Naive thymus-derived CD8-positive, alpha-beta T cell (primary cell): ENCODE measurements at regions not wholly inside any gene's neighbourhood (a gene's known extent, or its start where the extent isn't known, plus 50 kb on each side); places are given as distances from the start of the nearest gene placed in this dataset.
"Not testable (repeated sequence)": the region's sequence is repeated elsewhere in the genome, so short reads cannot be mapped to it uniquely, and the experiment has no call there.

Source experiments
- ATAC-seq, 2 donors: fragments of 150-1000 bp; cut with Tn5 transposase in 1 of 2; sonication (Bioruptor Pico), chemical (Tn5 transposase) in 1 of 2; 1 replicate in 1 of 2; 2 replicates in 1 of 2; pipeline ENCODE4 v1.10.0; 2021; ENCODE audit warnings: mild to moderate bottlenecking in 2 of 2, moderate library complexity in 2 of 2
- POLR2A ChIA-PET: fragments of 350-600 bp; sonication (Branson Sonifier 250); formaldehyde crosslinking; loops from one replicate; lab custom pipeline; 2021; ENCODE audit warnings: antibody characterized with exemption; lab: Charles Lee
- DNase-seq, 10 donors: peaks; one replicate each; pipeline versions ENCODE4 v3.0.0 to v3.0.0-alpha.2; 2020 to 2022
- H3K27ac Mint-ChIP-seq, 10 donors: one replicate each; pipeline ENCODE4 v1.8.0; 2020 to 2022; ENCODE audit warnings: mild to moderate bottlenecking in 10 of 10, mixed read lengths in 10 of 10, moderate library complexity in 4 of 10, inconsistent platforms in 1 of 10
- H3K27me3 Mint-ChIP-seq, 5 donors: one replicate each; pipeline ENCODE4 v1.8.0; 2021 to 2022; ENCODE audit warnings: mixed read lengths in 5 of 5
- H3K36me3 Mint-ChIP-seq, 3 donors: one replicate each; pipeline ENCODE4 v1.8.0; 2020 to 2022; ENCODE audit warnings: mixed read lengths in 3 of 3, mild to moderate bottlenecking in 2 of 3, inconsistent platforms in 1 of 3
- H3K4me1 Mint-ChIP-seq, 4 donors: one replicate each; pipeline ENCODE4 v1.8.0; 2021 to 2022; ENCODE audit warnings: mixed read lengths in 4 of 4
- H3K4me3 Mint-ChIP-seq, 10 donors: one replicate each; pipeline ENCODE4 v1.8.0; 2020 to 2022; ENCODE audit warnings: mild to moderate bottlenecking in 10 of 10, mixed read lengths in 10 of 10, moderate library complexity in 6 of 10, inconsistent platforms in 1 of 10
- H3K9me3 Mint-ChIP-seq, 9 donors: one replicate each; pipeline ENCODE4 v1.8.0; 2020 to 2022; ENCODE audit warnings: mixed read lengths in 9 of 9, mild to moderate bottlenecking in 3 of 9, inconsistent platforms in 1 of 9, moderate library complexity in 1 of 9

DNA sequence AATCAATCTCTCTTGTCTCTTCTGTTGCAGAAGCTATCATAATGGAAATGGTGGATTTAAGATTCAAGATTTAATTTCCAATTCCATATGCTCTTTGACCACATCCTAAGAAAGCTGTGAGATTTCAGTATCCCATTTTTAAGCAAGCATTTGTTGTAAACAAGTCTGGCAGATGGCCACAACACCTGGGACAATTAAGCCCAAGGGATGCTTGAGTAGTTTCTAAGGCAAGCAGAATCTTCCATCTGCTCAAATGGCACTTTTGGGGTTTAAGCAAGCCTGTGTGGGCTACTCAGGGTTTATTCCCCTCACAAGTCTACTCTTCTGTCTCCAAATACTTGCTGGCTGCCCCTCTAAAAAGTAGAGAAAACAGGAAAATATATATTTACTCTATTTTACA is 304.7 kb upstream of the SYT1 start:
- no peaks in the 10 kb centered on the region for H3K4me1 Mint-ChIP-seq
- no peaks in the 10 kb centered on the region for H3K36me3 Mint-ChIP-seq
- no peak overlapping the region for H3K27ac Mint-ChIP-seq
- ATAC-seq (no peak), DNase-seq (no peak)
- H3K9me3 Mint-ChIP-seq: peaks cover 0 to 12% (median 6%) of the 10 kb centered on the region in 9 donors
- no peaks in the 10 kb centered on the region for H3K27me3 Mint-ChIP-seq
- POLR2A ChIA-PET: no interaction called here
- no peak overlapping the region for H3K4me3 Mint-ChIP-seq

DNA sequence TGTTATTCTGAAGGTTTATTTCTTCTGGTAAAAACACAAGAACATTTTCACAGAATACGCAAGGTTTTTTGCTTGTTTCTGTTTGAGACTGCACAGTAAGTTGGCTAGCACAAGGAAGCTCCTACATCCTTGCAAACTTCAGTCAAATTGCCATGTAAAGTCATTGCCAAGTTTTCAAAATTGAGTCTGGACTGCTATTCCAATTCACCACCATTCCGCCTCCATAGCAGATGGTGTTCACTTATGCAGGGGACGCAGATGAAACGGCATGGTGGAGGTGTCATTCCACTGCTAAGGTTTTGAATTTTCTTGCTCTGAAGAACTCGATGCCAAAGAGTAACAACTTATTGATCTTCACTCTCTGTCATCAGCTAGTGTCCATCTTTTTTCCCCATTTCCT is 303.9 kb upstream of the SYT1 start:
- Mint-ChIP-seq H3K4me1 (no peaks in the 10 kb centered on the region), H3K27ac (no peak overlapping the region), H3K9me3 (peaks cover 0 to 12% (median 6%) of the 10 kb centered on the region in 9 donors), H3K27me3 (no peaks in the 10 kb centered on the region), H3K36me3 (no peaks in the 10 kb centered on the region), H3K4me3 (no peak overlapping the region)
- no peak for ATAC-seq
- POLR2A ChIA-PET: no interaction called here
- DNase-seq: no peak

DNA sequence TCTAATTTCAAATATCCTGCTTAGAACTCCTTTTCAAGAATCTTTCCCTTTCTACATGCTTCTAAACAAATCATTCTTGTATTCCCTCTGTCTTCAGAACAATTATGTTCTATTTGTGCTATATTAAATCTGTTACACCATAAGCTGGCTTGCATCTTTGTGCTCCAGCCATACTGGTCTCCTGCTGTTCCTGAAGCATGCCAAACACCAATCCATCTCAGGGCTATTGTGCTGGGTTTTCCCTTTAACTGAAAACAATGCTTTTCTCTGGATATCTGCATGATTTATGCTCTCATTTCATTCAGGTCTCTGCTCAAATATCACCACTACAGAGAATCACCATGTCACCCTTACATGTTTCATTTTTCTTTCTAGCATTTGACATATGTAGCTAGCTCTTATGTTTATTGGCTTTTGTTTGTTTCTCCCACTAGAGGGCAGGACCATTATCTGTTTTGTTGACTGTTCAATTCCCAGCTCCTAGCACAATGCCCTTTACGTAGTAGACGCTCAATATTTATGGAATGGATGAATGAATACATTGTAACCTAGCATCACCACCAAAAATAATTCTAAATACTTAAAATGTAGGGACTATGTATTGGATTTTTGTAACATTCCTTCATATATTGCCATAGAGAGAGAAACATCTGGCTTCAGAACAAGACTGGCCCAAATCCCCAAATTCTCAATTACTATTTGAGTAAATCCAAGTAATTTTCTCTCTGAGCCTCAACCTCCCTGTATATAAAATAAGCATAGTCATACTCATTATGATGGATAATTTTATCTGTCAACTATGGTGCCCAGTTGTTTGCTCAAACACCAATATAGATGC is 302.0 kb upstream of the SYT1 start:
- Mint-ChIP-seq H3K27ac (no peak overlapping the region), H3K36me3 (no peaks in the 10 kb centered on the region), H3K4me1 (no peaks in the 10 kb centered on the region), H3K9me3 (peaks cover 0 to 12% (median 6%) of the 10 kb centered on the region in 9 donors), H3K27me3 (no peaks in the 10 kb centered on the region), H3K4me3 (no peak overlapping the region)
- ATAC-seq (no peak), DNase-seq (no peak)
- POLR2A ChIA-PET: no interaction called here

DNA sequence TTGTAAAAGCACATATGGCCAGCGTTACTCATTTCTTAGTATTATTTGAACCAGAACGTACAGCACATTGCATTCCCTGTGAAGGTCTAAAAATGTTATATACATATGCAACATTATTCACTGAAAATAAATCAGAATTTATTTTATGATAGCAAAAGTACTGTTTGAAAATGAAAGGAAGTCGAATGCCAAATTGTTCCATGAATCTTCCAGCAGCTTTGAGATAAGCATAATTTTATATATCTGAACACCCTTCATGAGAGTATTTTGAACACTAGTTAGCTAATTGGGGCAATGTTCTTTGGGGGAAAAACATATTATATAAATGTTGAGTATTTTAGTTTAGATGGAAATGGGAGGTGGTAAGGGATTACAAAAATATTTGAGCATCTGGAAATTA is 300.7 kb upstream of the SYT1 start:
- ATAC-seq (no peak), DNase-seq (no peak)
- Mint-ChIP-seq H3K9me3 (peaks cover 0 to 10% (median 4%) of the 10 kb centered on the region in 9 donors), H3K4me3 (no peak overlapping the region), H3K27ac (no peak overlapping the region), H3K36me3 (no peaks in the 10 kb centered on the region), H3K27me3 (no peaks in the 10 kb centered on the region), H3K4me1 (no peaks in the 10 kb centered on the region)
- POLR2A ChIA-PET: no interaction called here

DNA sequence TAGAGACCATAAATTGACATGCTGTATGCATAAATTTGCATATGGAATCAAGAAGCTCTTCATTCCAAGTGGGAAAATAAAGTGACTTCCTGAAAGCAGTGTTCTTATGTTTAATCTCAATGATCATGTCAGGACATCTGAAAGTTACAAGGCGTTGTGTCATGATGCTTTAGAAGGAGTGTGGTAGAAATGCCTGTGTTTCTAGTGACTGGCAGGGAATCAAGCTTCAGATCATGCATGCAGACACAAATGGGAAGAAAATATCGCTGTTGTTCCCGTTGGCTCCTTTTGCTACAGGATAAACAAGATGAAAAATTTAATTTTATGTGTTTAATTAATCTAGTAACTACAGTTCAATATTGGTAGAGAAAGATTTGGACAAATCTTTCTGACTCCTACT is 298.1 kb upstream of the SYT1 start:
- Mint-ChIP-seq H3K4me3 (no peak overlapping the region), H3K36me3 (no peaks in the 10 kb centered on the region), H3K9me3 (peaks cover 0 to 10% (median 2%) of the 10 kb centered on the region in 9 donors), H3K27ac (no peak overlapping the region), H3K27me3 (no peaks in the 10 kb centered on the region), H3K4me1 (no peaks in the 10 kb centered on the region)
- no peak for DNase-seq
- POLR2A ChIA-PET: no interaction called here
- ATAC-seq: no peak

DNA sequence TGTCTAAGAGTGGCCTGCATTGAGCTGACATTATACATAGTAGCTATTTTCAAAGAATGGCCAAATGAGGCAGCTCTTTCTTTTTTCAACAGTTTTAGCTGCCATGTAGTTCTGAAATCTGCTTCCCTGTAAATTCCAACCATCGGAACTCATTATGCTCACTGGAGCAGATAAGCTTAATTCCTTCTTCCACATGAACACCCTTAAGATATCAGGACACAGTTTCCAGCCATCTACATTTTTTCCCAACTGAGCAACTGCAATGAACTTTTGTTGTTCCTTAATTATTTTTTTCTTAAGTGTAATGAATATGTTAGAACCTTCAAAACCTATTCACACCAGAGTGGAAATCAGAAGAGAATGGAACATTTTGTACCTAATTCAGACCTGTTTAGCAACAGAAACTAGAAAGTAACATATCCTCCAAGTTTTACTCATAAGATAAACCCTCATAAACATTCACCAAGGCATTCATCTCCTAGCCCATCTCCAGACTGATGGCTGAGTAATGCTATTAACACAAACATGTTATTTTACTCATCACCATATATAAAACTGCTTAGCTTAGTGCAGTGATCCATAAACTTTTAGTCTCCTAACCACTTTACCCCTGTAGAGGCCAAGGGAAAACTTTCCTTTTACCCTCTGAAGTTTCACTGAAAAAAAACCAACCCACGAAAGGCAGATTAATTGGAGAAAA is 296.1 kb upstream of the SYT1 start:
- Mint-ChIP-seq H3K4me3 (no peak overlapping the region), H3K27ac (no peak overlapping the region), H3K36me3 (no peaks in the 10 kb centered on the region), H3K4me1 (no peaks in the 10 kb centered on the region), H3K27me3 (no peaks in the 10 kb centered on the region), H3K9me3 (peaks cover 0 to 12% (median 2%) of the 10 kb centered on the region in 9 donors)
- DNase-seq (no peak), ATAC-seq (no peak)
- POLR2A ChIA-PET: no interaction called here

DNA sequence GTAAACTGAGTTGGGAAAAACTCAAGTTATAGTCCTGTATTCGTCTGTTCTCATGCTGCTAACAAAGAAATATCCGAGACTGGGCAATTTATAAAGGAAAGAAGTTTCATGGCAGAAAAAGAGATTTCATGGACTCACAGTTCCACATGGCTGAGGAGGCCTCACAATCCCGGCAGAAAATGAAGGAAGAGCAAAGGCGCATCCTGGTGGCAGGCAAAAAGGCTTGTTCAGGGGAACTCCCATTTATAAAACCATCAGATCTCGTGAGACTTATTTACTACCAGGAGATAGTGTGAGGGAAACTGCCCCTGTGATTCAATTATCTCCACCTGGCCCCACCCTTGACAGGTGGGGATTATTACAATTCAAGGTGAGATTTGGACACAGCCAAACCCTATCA is 292.6 kb upstream of the SYT1 start:
- H3K36me3 Mint-ChIP-seq: no peaks in the 10 kb centered on the region
- ATAC-seq (no peak), DNase-seq (no peak)
- no peaks in the 10 kb centered on the region for H3K4me1 Mint-ChIP-seq
- peaks cover 0 to 14% (median 3%) of the 10 kb centered on the region in 9 donors for H3K9me3 Mint-ChIP-seq
- H3K27me3 Mint-ChIP-seq: no peaks in the 10 kb centered on the region
- POLR2A ChIA-PET: no interaction called here
- H3K4me3 Mint-ChIP-seq: no peak overlapping the region
- H3K27ac Mint-ChIP-seq: no peak overlapping the region

DNA sequence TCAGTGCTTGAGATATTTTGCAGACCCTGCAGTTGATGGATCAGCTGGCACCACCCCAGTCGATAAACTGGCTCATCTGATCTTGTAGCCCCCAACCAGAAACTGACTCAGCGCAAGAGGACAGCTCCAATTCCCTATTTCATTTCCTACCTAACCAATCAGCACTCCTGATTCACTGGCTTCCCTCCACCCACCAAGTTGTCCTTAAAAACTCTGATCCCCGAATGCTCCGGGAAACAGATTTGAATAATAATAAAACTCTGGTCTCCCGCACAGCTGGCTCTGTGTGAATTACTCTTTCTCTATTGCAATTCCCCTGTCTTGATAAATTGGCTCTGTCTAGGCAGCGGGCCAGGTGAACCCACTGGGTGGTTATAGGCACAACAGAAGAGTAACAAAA is 289.4 kb upstream of the SYT1 start:
- H3K4me3 Mint-ChIP-seq, H3K4me1 Mint-ChIP-seq, POLR2A ChIA-PET, ATAC-seq, H3K36me3 Mint-ChIP-seq, H3K27ac Mint-ChIP-seq, DNase-seq, H3K27me3 Mint-ChIP-seq: not testable (repeated sequence)
- peaks cover 0 to 40% (median 5%) of the 10 kb centered on the region in 9 donors for H3K9me3 Mint-ChIP-seq

DNA sequence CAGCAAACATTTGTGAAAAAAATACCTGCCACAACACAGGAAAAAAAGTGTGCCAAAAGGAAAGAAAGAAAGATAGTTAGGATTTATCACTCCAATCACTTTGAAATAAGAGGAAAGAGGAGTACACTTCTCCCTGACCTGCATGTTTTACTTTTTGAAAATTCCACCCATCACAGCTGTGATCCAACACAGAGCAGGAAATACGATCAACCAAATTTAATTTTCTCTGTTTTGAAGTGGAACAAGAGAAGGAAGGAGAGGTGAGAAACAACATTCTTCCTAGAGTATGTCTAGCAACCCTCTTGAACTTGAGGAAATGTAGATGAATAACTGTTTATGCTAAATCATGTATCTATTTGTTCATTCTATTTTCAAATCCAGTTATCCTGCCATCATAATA is 284.7 kb upstream of the SYT1 start:
- no peaks in the 10 kb centered on the region for H3K27me3 Mint-ChIP-seq
- H3K4me1 Mint-ChIP-seq: no peaks in the 10 kb centered on the region
- POLR2A ChIA-PET: no interaction called here
- H3K9me3 Mint-ChIP-seq: peaks cover 3 to 33% (median 10%) of the 10 kb centered on the region in 9 donors
- no peak overlapping the region for H3K4me3 Mint-ChIP-seq
- DNase-seq (no peak), ATAC-seq (no peak)
- H3K27ac Mint-ChIP-seq: no peak overlapping the region
- H3K36me3 Mint-ChIP-seq: no peaks in the 10 kb centered on the region

DNA sequence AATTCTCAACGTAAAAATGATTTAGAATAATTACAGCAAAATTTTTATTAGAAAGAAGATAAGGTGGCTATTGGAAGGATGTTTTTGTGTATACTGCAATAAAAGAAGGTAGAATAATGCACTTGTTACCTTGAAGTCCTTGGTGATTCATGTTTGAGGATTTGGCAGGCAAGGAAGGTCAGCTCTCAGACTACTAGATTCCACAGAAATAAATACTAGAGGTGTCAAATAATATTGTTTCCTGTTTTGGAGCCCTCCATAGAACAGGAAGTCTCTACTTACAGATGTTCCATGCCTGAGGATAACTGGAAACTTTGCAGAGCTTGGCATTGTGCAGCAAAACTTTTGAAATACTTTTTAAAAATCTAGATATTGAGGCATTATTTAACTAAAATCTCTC is 284.3 kb upstream of the SYT1 start:
- H3K4me1 Mint-ChIP-seq: no peaks in the 10 kb centered on the region
- ATAC-seq (no peak), DNase-seq (no peak)
- POLR2A ChIA-PET: no interaction called here
- H3K36me3 Mint-ChIP-seq: no peaks in the 10 kb centered on the region
- no peak overlapping the region for H3K27ac Mint-ChIP-seq
- peaks cover 3 to 38% (median 12%) of the 10 kb centered on the region in 9 donors for H3K9me3 Mint-ChIP-seq
- H3K27me3 Mint-ChIP-seq: no peaks in the 10 kb centered on the region
- H3K4me3 Mint-ChIP-seq: no peak overlapping the region

DNA sequence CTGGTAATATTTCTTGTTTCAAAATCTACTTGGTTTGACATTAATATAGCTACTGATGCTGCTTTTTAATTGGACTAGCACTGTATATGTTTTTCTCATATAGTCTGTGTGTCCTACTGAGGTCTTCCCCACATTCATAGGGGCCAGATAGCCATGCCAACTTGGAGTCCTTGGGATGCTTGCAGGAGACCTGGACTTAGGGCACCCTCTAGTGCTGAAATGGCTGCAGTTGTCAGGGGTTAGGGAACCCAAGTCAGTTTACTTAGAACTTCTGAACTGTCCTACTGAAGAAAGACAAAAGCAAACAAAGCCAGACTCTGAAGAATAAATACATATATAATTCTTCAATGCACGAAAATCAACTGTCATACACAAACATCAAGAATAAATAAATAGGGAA is 279.9 kb upstream of the SYT1 start:
- Mint-ChIP-seq H3K9me3 (peaks cover 4 to 30% (median 22%) of the 10 kb centered on the region in 9 donors), H3K36me3 (peaks cover 0 to 10% (median 0%) of the 10 kb centered on the region in 3 donors), H3K4me3 (no peak overlapping the region), H3K4me1 (no peaks in the 10 kb centered on the region), H3K27me3 (no peaks in the 10 kb centered on the region), H3K27ac (no peak overlapping the region)
- no peak for DNase-seq
- no peak for ATAC-seq
- POLR2A ChIA-PET: no interaction called here

DNA sequence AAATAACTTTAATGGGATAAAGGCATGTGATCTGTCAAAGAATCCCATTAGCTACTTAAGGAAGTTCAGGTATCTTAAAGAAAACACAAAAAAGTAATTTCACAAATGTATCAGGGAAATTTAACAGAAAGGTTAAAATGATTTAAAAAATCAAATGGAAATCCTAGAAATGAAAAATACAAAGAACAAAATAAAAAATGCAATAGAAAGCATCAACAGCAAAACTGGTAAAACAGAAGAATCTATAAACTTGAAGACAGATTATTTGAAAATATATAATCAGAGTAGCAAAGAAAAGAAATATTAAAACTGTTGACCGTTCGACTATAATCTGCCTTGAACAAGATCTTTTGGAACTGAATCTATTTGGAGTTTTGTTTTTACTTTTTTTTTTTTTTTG is 279.4 kb upstream of the SYT1 start:
- Mint-ChIP-seq H3K27me3 (no peaks in the 10 kb centered on the region), H3K36me3 (peaks cover 0 to 10% (median 0%) of the 10 kb centered on the region in 3 donors), H3K9me3 (peaks cover 4 to 29% (median 22%) of the 10 kb centered on the region in 9 donors), H3K4me1 (no peaks in the 10 kb centered on the region), H3K27ac (no peak overlapping the region), H3K4me3 (no peak overlapping the region)
- DNase-seq: no peak
- POLR2A ChIA-PET: no interaction called here
- ATAC-seq: no peak

DNA sequence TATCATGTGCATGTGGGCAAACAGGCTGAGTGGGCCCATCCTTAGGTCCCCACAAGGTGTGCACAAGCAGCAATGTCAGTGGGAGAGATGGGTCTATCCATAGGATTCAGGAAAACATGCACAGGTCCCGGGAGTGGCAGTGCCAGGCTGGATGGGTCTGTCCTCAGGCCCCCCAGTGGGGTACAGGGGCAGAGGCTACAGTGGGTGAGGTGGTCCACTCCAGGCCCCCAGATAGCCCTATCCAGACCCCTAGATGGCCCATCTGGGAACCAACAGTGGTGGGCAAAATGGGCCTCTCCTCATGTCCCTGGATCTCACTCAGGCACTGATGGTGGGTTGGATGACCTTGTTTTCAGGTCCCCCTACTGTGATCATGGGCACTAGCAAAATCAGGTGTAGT is 277.8 kb upstream of the SYT1 start:
- Mint-ChIP-seq H3K4me1 (no peaks in the 10 kb centered on the region), H3K4me3 (no peak overlapping the region), H3K27ac (no peak overlapping the region), H3K9me3 (peaks cover 4 to 29% (median 21%) of the 10 kb centered on the region in 9 donors), H3K36me3 (peaks cover 0 to 10% (median 0%) of the 10 kb centered on the region in 3 donors), H3K27me3 (no peaks in the 10 kb centered on the region)
- no peak for ATAC-seq
- POLR2A ChIA-PET: no interaction called here
- DNase-seq: no peak
